Spleen (tissue), 11 donors: ENCODE measurements at regions not wholly inside any gene's neighbourhood (a gene's known extent, or its start where the extent isn't known, plus 50 kb on each side); places are given as distances from the start of the nearest gene placed in this dataset.

Experiments
- DNase-seq: peaks from one replicate; pipeline ENCODE4 v3.0.0-alpha.2; 2020
- H3K27ac ChIP-seq, 8 donors: fragments of 200-600 bp; sonication (generic) in 7 of 8; 1 replicate in 4 of 8; 2 replicates in 4 of 8; pipeline versions ENCODE4 v1.5.0 to v1.8.0; 2016 to 2021; ENCODE audit warnings: inconsistent platforms in 4 of 8, mild to moderate bottlenecking in 4 of 8, moderate library complexity in 1 of 8
- H3K27me3 ChIP-seq, 7 donors: fragments of 200-600 bp; sonication (generic) in 6 of 7; replicated peaks in 1 of 7; 1 replicate in 4 of 7; 2 replicates in 3 of 7; pipeline versions ENCODE4 v1.5.0 to v1.8.0; 2016 to 2021; ENCODE audit warnings: inconsistent platforms in 3 of 7, mild to moderate bottlenecking in 1 of 7
- H3K36me3 ChIP-seq, 6 donors: fragments of 200-600 bp; sonication (generic) in 5 of 6; 1 replicate in 4 of 6; 2 replicates in 2 of 6; pipeline versions ENCODE4 v1.5.0 to v1.8.0; 2016 to 2021; ENCODE audit warnings: inconsistent platforms in 2 of 6
- H3K4me1 ChIP-seq, 6 donors: fragments of 200-600 bp; sonication (generic) in 5 of 6; 1 replicate in 3 of 6; 2 replicates in 3 of 6; pipeline versions ENCODE4 v1.5.0 to v1.8.0; 2016 to 2021; ENCODE audit warnings: inconsistent platforms in 3 of 6
- H3K4me3 ChIP-seq, 8 donors: fragments of 200-600 bp; sonication (generic) in 7 of 8; 1 replicate in 4 of 8; 2 replicates in 4 of 8; pipeline versions ENCODE4 v1.5.0 to v1.8.0; 2016 to 2021; ENCODE audit warnings: inconsistent platforms in 4 of 8, mild to moderate bottlenecking in 4 of 8, moderate library complexity in 2 of 8
- H3K9me3 ChIP-seq, 8 donors: fragments of 200-600 bp; sonication (generic) in 7 of 8; 1 replicate in 4 of 8; 2 replicates in 4 of 8; pipeline versions ENCODE4 v1.5.0 to v1.8.0; 2016 to 2021; ENCODE audit warnings: inconsistent platforms in 4 of 8
- POLR2A ChIP-seq, 3 donors: fragments of 450-650 bp; IDR thresholded peaks; one replicate each; pipeline ENCODE4 v1.5.1; 2017; ENCODE audit warnings: antibody characterized with exemption in 3 of 3, mild to moderate bottlenecking in 1 of 3
- POLR2AphosphoS5 ChIP-seq, 3 donors: sonication (generic); formaldehyde crosslinking; IDR thresholded peaks; one replicate each; pipeline ENCODE4 v1.5.1; 2017; ENCODE audit warnings: antibody characterized with exemption in 3 of 3
- WGBS, 5 donors: extraction: QIAGEN DNeasy Blood & Tissue Kit in 3 of 5; methylation state at CpG; one replicate each; pipeline versions ENCODE4 v1.1.5 to v1.1.7; 2013 to 2018; 5-methylcytosine and 5-hydroxymethylcytosine counted together
- intact Hi-C: fragments of 100-400 bp; cut with DNase I; formaldehyde crosslinking; loops from one replicate; pipeline ENCODE4 v1.15.0; 2023; ENCODE audit warnings: low total_unique reads
- TF ChIP-seq, protein P1 (sequence below), 11 experiments: fragments of 200-600 bp in 7 of 11; fragments of 450-650 bp in 4 of 11; sonication (generic) in 4 of 11; IDR thresholded peaks in 8 of 11; conservative IDR thresholded peaks in 3 of 11; 1 replicate in 7 of 11; 2 replicates in 4 of 11; pipeline versions ENCODE4 v1.4.0 to v1.8.0; 2016 to 2021; ENCODE audit warnings: antibody characterized with exemption in 11 of 11, inconsistent platforms in 4 of 11, mild to moderate bottlenecking in 1 of 11
- donor health status: healthy with polysubstance abuse.
- donor health status: DM: no; HTN: no; CAD: no; lungs with moderate emphysema.
- donor health status: DM: no; HTN: no; CAD: no.
- donor health status: Bipolar disorder and iron deficiency.
- donor health status: healthy.
- donor health status: DM: no; HTN: no; CAD: no.
- donor health status: DM: yes; HTN: yes; CAD: no.

DNA sequence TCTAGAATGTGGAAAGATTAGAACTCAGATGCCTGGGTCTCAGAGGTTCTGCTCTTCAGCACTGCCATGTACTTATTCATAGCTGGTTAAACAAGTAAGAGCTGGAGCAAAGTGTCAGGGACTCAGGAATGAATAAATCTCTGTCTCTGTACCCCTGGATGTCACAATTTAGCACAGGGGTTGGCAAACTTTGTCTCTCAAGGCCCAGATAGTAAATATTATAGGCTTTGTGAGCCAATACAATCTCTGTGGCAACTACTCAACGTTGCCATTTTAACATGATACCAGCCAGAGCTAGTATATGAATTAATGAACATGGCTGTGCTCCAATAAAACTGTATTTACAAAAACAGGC, 220.3 kb upstream of the MON1B start:
- Histone ChIP-seq H3K9me3 (no peaks in the 10 kb centered on the region), H3K4me3 (no peak overlapping the region), H3K36me3 (no peaks in the 10 kb centered on the region), H3K4me1 (no peaks in the 10 kb centered on the region), H3K27ac (no peak overlapping the region), H3K27me3 (no peaks in the 10 kb centered on the region)
- intact Hi-C loops, result no loop called here
- TF ChIP-seq, protein P1, sequence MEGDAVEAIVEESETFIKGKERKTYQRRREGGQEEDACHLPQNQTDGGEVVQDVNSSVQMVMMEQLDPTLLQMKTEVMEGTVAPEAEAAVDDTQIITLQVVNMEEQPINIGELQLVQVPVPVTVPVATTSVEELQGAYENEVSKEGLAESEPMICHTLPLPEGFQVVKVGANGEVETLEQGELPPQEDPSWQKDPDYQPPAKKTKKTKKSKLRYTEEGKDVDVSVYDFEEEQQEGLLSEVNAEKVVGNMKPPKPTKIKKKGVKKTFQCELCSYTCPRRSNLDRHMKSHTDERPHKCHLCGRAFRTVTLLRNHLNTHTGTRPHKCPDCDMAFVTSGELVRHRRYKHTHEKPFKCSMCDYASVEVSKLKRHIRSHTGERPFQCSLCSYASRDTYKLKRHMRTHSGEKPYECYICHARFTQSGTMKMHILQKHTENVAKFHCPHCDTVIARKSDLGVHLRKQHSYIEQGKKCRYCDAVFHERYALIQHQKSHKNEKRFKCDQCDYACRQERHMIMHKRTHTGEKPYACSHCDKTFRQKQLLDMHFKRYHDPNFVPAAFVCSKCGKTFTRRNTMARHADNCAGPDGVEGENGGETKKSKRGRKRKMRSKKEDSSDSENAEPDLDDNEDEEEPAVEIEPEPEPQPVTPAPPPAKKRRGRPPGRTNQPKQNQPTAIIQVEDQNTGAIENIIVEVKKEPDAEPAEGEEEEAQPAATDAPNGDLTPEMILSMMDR (IDR thresholded peaks at IDR 0.05 in 8 of 11, conservative IDR thresholded peaks at IDR 0.05 in 3 of 11), result no peak
- TF ChIP-seq POLR2AphosphoS5 (IDR thresholded peaks at IDR 0.05) (no peak), POLR2A (IDR thresholded peaks at IDR 0.05) (no peak)
- DNase-seq, result no peak
- WGBS, 5 donors, result 58 to 79% (median 63%) methylated on average over 1 of the region's 1 CpG

DNA sequence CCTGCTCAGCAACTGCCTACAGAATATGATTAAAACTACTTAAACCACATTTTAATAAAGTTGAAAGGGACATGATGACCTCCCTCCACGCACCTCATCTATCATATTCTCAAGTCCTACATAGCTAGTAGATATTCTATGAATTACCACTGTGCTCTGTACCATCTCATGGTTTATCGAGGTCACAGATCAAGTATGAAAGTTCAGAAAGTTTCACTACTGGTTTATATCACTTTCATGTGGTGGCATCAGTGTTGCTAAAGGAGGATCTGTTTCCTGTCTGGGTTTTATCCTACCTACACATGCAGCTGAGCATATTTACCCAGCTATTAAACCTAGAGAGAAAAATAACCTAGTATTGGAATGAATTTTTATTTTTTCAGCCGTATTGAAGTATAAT, 214.9 kb upstream of the MON1B start:
- H3K9me3 ChIP-seq, result no peaks in the 10 kb centered on the region
- H3K27me3 ChIP-seq, result no peaks in the 10 kb centered on the region
- H3K36me3 ChIP-seq, result no peaks in the 10 kb centered on the region
- no peak for DNase-seq
- WGBS, 5 donors, result 55 to 71% (median 67%) methylated on average over 3 of the region's 3 CpGs
- no peak overlapping the region for H3K27ac ChIP-seq
- TF ChIP-seq POLR2A (IDR thresholded peaks at IDR 0.05), result no peak
- TF ChIP-seq, protein P1 (IDR thresholded peaks at IDR 0.05 in 8 of 11, conservative IDR thresholded peaks at IDR 0.05 in 3 of 11), result no peak
- no peak for TF ChIP-seq POLR2AphosphoS5 (IDR thresholded peaks at IDR 0.05)
- no peak overlapping the region for H3K4me3 ChIP-seq
- intact Hi-C loops, result no loop called here
- no peaks in the 10 kb centered on the region for H3K4me1 ChIP-seq

DNA sequence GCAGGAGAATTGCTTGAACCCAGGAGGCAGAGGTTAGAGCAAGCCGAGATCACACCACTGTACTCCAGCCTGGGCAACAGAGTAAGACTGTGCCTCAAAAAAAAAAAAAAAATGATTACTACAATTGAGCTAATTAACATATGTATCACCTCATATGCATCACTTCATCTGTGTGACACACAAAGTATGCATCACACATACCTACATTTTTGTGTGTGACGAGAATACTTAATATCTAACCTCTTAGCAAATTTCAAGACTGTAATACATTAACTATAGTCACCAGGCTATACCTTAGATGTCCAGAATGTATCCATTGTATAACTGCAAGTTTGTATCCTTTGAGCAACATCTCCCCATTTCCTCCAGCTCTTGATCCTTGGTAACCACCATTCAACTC, 214.2 kb upstream of the MON1B start:
- no peaks in the 10 kb centered on the region for H3K36me3 ChIP-seq
- TF ChIP-seq, protein P1 (IDR thresholded peaks at IDR 0.05 in 8 of 11, conservative IDR thresholded peaks at IDR 0.05 in 3 of 11), result no peak
- TF ChIP-seq POLR2A (IDR thresholded peaks at IDR 0.05) (no peak), POLR2AphosphoS5 (IDR thresholded peaks at IDR 0.05) (no peak)
- H3K4me1 ChIP-seq, result no peaks in the 10 kb centered on the region
- no peak overlapping the region for H3K27ac ChIP-seq
- DNase-seq, result no peak
- H3K27me3 ChIP-seq, result no peaks in the 10 kb centered on the region
- 84 to 98% (median 88%) methylated on average over 2 of the region's 2 CpGs for WGBS, 5 donors
- intact Hi-C loops, result no loop called here
- no peaks in the 10 kb centered on the region for H3K9me3 ChIP-seq
- no peak overlapping the region for H3K4me3 ChIP-seq

DNA sequence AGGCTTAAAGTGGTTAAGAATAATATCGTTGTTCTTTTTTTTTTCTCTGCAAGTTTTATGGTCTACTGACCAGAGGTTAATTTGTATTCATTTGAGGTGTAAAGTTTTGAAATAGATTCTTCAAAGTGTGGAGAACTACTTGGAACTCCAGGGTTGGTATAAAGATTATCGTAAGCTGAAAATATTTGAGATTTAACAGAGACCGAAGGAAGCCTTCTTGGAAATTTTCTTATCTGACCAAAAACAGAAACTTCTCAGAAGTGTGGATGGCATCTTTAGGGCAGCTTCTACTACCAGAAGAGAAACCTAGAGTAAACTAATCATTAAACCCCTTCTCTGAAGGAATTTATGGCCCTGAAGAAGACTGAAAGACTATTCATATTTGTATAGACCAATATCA, 206.8 kb upstream of the MON1B start:
- intact Hi-C loops, result no loop called here
- peaks cover 0 to 7% (median 0%) of the 10 kb centered on the region in 8 donors for H3K9me3 ChIP-seq

More for the DNA sequence above, 206.8 kb upstream of the MON1B start:
- no peak overlapping the region for H3K27ac ChIP-seq
- no peaks in the 10 kb centered on the region for H3K36me3 ChIP-seq
- no peaks in the 10 kb centered on the region for H3K4me1 ChIP-seq
- H3K27me3 ChIP-seq, result no peaks in the 10 kb centered on the region
- no peak for DNase-seq
- 77 to 90% (median 83%) methylated on average over 3 of the region's 3 CpGs for WGBS, 5 donors
- H3K4me3 ChIP-seq, result no peak overlapping the region
- no peak for TF ChIP-seq POLR2A (IDR thresholded peaks at IDR 0.05)
- TF ChIP-seq, protein P1 (IDR thresholded peaks at IDR 0.05 in 8 of 11, conservative IDR thresholded peaks at IDR 0.05 in 3 of 11), result no peak
- no peak for TF ChIP-seq POLR2AphosphoS5 (IDR thresholded peaks at IDR 0.05)
